Pancreas (tissue), 10 donors: ENCODE measurements at regions not wholly inside any gene's neighbourhood (a gene's known extent, or its start where the extent isn't known, plus 50 kb on each side); places are given as distances from the start of the nearest gene placed in this dataset.

ENCODE experiments used
- ATAC-seq, 4 donors: fragments of 200-7000 bp; cut with Tn5 transposase; one replicate each; pipeline versions ENCODE4 v1.8.0 to v1.9.1; 2020; ENCODE audit warnings: mild to moderate bottlenecking in 4 of 4, moderate library complexity in 4 of 4
- DNase-seq, 6 donors: peaks; one replicate each; pipeline ENCODE4 v3.0.0-alpha.2; 2020
- FAIRE-seq: peaks from 2 replicates; lab custom pipeline; 2012; peaks lifted over from hg19 to GRCh38; lab: Jason Lieb, UNC
- H3K27ac ChIP-seq, 4 donors: fragments of 200-600 bp; sonication (generic); 1 replicate in 3 of 4; 2 replicates in 1 of 4; pipeline versions ENCODE4 v1.5.0 to v1.8.0; 2020
- H3K27me3 ChIP-seq, 4 donors: fragments of 200-600 bp; one replicate each; pipeline ENCODE4 v1.8.0; 2021
- H3K36me3 ChIP-seq, 3 donors: fragments of 200-600 bp; sonication (generic) in 1 of 3; one replicate each; pipeline versions ENCODE4 v1.5.0 to v1.8.0; 2020 to 2021
- H3K4me1 ChIP-seq, 3 donors: fragments of 200-600 bp; one replicate each; pipeline ENCODE4 v1.8.0; 2021
- H3K4me3 ChIP-seq, 4 donors: fragments of 200-600 bp; sonication (generic) in 2 of 4; one replicate each; pipeline versions ENCODE4 v1.5.0 to v1.8.0; 2020 to 2021
- H3K9me3 ChIP-seq, 4 donors: fragments of 200-600 bp; one replicate each; pipeline ENCODE4 v1.8.0; 2021
- CTCF ChIP-seq, 4 donors: fragments of 200-600 bp; sonication (generic) in 3 of 4; IDR thresholded peaks; one replicate each; pipeline versions ENCODE4 v1.5.0 to v1.8.0; 2021; ENCODE audit warnings: antibody characterized with exemption in 4 of 4
- WGBS, 2 donors: extraction: QIAGEN DNeasy Blood & Tissue Kit; methylation state at CpG; one replicate each; pipeline ENCODE4 v1.1.7; 2013; 5-methylcytosine and 5-hydroxymethylcytosine counted together
- intact Hi-C, 3 donors: fragments of 100-400 bp; cut with DNase I; formaldehyde crosslinking; loops; one replicate each; pipeline versions ENCODE4 v1.11.1 to v1.14.2; 2022
- donor health status: healthy with polysubstance abuse.
- donor health status: DM: no; HTN: no; CAD: no; lungs with moderate emphysema.
- donor health status: DM: no; HTN: no; CAD: no.
- donor health status: control.
- donor health status: control.
- donor health status: Bipolar disorder and iron deficiency.
- donor health status: DM: yes; HTN: yes; CAD: no.
- donor health status: DM: no; HTN: no; CAD: no.
- donor health status: DM: no; HTN: no; CAD: no.
- donor health status: DM: yes; HTN: yes; CAD: no.

DNA sequence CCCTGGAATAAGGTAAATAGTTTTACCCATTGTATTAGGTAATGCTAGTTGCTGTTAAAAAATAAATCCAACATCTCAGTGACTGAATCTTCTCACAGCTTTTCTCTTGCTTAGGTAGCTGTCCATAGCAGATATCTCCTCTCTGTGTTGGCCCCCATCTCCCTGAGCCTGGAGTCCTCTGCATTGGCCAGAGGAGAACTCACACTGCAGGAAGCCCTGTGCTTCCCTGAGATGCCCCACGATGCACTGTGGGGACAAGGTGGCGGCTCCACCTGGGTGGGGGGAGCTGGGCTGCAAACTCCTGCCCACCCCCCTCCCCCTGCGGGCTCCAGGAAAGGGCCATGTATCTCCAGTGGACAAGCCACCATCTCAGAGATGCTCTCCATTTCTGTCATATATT, 80.4 kb upstream of the SALL3 start:
- DNase-seq (no peak), ATAC-seq (no peak), FAIRE-seq (no peak)
- Histone ChIP-seq H3K27me3 (peaks cover 0 to 3% (median 0%) of the 10 kb centered on the region in 4 donors), H3K27ac (no peak overlapping the region), H3K36me3 (no peaks in the 10 kb centered on the region), H3K4me1 (no peaks in the 10 kb centered on the region), H3K9me3 (no peaks in the 10 kb centered on the region), H3K4me3 (no peak overlapping the region)
- intact Hi-C loops: no loop called here
- WGBS, 2 donors: 74 to 88% methylated on average over 3 of the region's 3 CpGs
- no peak for TF ChIP-seq CTCF (IDR thresholded peaks at IDR 0.05)

- no peak for DNase-seq
- H3K36me3 ChIP-seq: no peaks in the 10 kb centered on the region
- 65 to 69% methylated on average over 24 of the region's 24 CpGs for whole genome bisulfite sequencing, 2 donors
- intact Hi-C loops: no loop called here
- no peak for TF ChIP-seq CTCF (IDR thresholded peaks at IDR 0.05)
- no peaks in the 10 kb centered on the region for H3K4me1 ChIP-seq
- H3K27ac ChIP-seq: no peak overlapping the region
- no peak for ATAC-seq
- FAIRE-seq: no peak
- H3K4me3 ChIP-seq: no peak overlapping the region
- no peaks in the 10 kb centered on the region for H3K9me3 ChIP-seq
- peaks cover 0 to 3% (median 0%) of the 10 kb centered on the region in 4 donors for H3K27me3 ChIP-seq
Observed at GRCh38 chr18:78900938-78901909, 78.4 kb upstream of the SALL3 start.

DNA sequence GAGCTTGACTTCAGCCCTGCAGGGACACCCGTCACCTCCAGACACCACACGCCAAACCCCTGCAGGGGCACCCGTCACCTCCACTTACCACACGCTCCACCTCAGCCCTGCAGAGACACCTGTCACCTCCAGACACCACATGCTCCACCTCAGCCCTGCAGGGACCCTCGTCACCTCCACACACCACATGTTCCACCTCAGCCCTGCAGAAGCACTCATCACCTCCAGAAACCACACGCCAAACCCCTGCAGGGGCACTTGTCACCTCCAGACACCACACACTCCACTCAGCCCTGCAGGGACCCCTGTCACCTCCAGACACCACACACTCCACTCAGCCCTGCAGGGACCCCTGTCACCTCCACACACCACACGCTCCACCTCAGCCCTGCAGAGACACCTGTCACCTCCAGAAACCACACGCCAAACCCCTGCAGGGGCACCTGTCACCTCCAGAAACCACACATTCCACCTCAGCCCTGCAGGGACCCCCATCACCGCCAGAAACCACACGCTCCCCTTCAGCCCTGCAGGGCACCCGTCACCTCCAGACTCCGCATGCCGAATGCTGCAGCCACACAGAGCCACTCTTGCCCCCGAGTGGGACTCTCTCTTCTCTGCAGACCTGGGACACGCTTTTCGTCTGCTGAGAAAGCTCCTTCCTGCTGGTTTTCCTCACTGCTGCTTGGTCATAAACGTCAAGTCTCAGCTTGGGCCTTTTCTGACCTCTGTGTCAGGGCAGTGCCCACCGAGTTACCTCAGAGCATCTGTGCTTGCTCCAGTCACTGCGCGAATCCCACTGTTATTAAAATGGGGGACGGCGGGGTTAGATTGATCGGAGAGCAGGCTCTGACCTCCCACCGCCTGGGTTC, 77.5 kb upstream of the SALL3 start:
- TF ChIP-seq CTCF (IDR thresholded peaks at IDR 0.05): no peak
- FAIRE-seq: no peak
- WGBS, 2 donors: 59 to 73% methylated on average over 24 of the region's 24 CpGs
- Histone ChIP-seq H3K27ac (no peak overlapping the region), H3K9me3 (no peaks in the 10 kb centered on the region), H3K4me1 (no peaks in the 10 kb centered on the region), H3K27me3 (no peaks in the 10 kb centered on the region), H3K36me3 (no peaks in the 10 kb centered on the region), H3K4me3 (no peak overlapping the region)
- intact Hi-C loops: no loop called here
- no peak for DNase-seq
- no peak for ATAC-seq

DNA sequence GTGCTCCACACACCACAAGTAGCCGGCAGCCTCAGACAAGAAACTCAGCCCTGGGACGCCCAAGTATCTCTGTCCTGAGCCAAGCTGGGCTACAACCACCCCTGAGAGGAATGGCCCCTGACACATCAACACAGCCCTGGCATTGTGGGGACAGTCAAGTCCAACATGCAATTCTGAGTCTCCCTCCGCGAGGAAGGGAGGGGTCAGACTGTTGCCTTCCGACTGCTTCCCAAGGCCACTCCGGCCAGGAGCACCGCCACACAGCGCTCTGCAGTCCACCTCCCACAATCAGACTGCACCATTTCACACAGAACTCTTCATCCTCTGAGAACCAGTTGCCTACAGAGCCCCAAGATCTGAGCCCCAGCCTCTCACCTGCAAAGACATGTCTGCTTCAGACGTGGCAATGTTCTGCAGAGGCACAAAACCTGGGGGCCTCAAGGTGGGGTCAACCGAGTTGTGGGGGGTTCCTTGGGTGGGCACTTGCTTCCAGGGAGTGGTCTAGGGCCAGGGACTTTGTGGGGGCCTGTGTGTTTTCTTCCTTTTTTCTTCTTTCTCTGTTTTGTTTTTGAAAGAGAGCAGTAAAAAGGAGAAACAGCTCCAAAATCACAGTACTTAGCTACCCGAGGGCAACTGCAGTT, 76.7 kb upstream of the SALL3 start:
- FAIRE-seq: no peak
- intact Hi-C loops: no loop called here

More for the DNA sequence above, 76.7 kb upstream of the SALL3 start:
- ATAC-seq (no peak), DNase-seq (no peak)
- H3K27me3 ChIP-seq: no peaks in the 10 kb centered on the region
- no peaks in the 10 kb centered on the region for H3K4me1 ChIP-seq
- 44 to 46% methylated on average over 11 of the region's 11 CpGs for WGBS, 2 donors
- no peak overlapping the region for H3K4me3 ChIP-seq
- no peak overlapping the region for H3K27ac ChIP-seq
- H3K36me3 ChIP-seq: no peaks in the 10 kb centered on the region
- TF ChIP-seq CTCF (IDR thresholded peaks at IDR 0.05): no peak
- no peaks in the 10 kb centered on the region for H3K9me3 ChIP-seq
